K562 (cell line): ENCODE measurements at regions not wholly inside any gene's neighbourhood (a gene's known extent, or its start where the extent isn't known, plus 50 kb on each side); places are given as distances from the start of the nearest gene placed in this dataset.
"Not testable (repeated sequence)": the region's sequence is repeated elsewhere in the genome, so short reads cannot be mapped to it uniquely, and the experiment has no call there.

ENCODE experiments used
- CBX3 ChIP-seq, 2 experiments: IDR thresholded peaks; 1 replicate in 1 of 2; 2 replicates in 1 of 2; pipeline ENCODE4 v1.6.1; 2012; ENCODE audit warnings: inconsistent platforms in 2 of 2, low read length in 2 of 2, borderline replicate concordance in 1 of 2, control low read depth in 1 of 2
- MED1 ChIP-seq: sonication (generic); formaldehyde crosslinking; IDR thresholded peaks from 2 replicates; pipeline ENCODE4 v1.8.1; 2023; ENCODE audit warnings: missing genetic modification reagents, borderline replicate concordance
- TEAD2 ChIP-seq: fragments of 450-650 bp; IDR thresholded peaks from 2 replicates; pipeline ENCODE4 v1.6.1; 2016; ENCODE audit warnings: missing genetic modification characterization, control low read depth, missing compliant biosample characterization
- USF2 ChIP-seq: sonication (generic); formaldehyde crosslinking; IDR thresholded peaks from 2 replicates; pipeline ENCODE4 v1.5.0; 2020; ENCODE audit warnings: missing genetic modification reagents
- ZNF830 ChIP-seq: fragments of 250-450 bp; sonication (Bioruptor Pico); IDR thresholded peaks from 2 replicates; pipeline ENCODE4 v1.5.0; 2021; ENCODE audit warnings: mild to moderate bottlenecking
- TF ChIP-seq, protein P1 (sequence below), 2 experiments: fragments of 450-650 bp in 1 of 2; sonication (generic) in 1 of 2; formaldehyde crosslinking in 1 of 2; IDR thresholded peaks in 1 of 2; conservative IDR thresholded peaks in 1 of 2; 2 replicates each; pipeline versions ENCODE4 v1.6.1 to v1.8.1; 2016 to 2023; ENCODE audit warnings: mild to moderate bottlenecking in 2 of 2, moderate library complexity in 2 of 2, inconsistent platforms in 1 of 2, missing genetic modification reagents in 1 of 2
- TF ChIP-seq, protein P2 (sequence below): sonication (generic); formaldehyde crosslinking; IDR thresholded peaks from 2 replicates; pipeline ENCODE4 v1.9.0; 2022; ENCODE audit warnings: mild to moderate bottlenecking, missing genetic modification reagents
- TF ChIP-seq, protein P3 (sequence below), 3 experiments: IDR thresholded peaks in 2 of 3; conservative IDR thresholded peaks in 1 of 3; 2 replicates each; pipeline ENCODE4 v1.5.1; 2011 to 2012; ENCODE audit warnings: low read length in 3 of 3, mild to moderate bottlenecking in 3 of 3, control low read depth in 2 of 3, improper control_type of control experiment in 1 of 3, inconsistent platforms in 1 of 3, low read depth in 1 of 3, mixed read lengths in 1 of 3, moderate library complexity in 1 of 3; ENCODE audit not compliant: insufficient read depth in 2 of 3
- TF ChIP-seq, protein P4 (sequence below): fragments of 150-350 bp; IDR thresholded peaks from 2 replicates; pipeline ENCODE4 v1.6.1; 2014; ENCODE audit warnings: low read depth, mild to moderate bottlenecking, low read length, borderline replicate concordance

GRCh38 chrX:35548003-35548402, 250.1 kb upstream of the MAGEB16 start:
- not testable (repeated sequence) for TF ChIP-seq MED1 (CRISPR knock-in tag); USF2 (CRISPR knock-in tag); CBX3 (IDR thresholded peaks at IDR 0.05; ENCODE audit: borderline replicate concordance in 1 of 2, low read length in 2 of 2); TEAD2 (tag); ZNF830 (CRISPR knock-in tag)
- TF ChIP-seq, protein P1, sequence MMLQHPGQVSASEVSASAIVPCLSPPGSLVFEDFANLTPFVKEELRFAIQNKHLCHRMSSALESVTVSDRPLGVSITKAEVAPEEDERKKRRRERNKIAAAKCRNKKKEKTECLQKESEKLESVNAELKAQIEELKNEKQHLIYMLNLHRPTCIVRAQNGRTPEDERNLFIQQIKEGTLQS (IDR thresholded peaks at IDR 0.05), result not testable (repeated sequence)
- TF ChIP-seq, protein P1 (CRISPR knock-in tag; conservative IDR thresholded peaks at IDR 0.05), result not testable (repeated sequence)
- TF ChIP-seq, protein P2, sequence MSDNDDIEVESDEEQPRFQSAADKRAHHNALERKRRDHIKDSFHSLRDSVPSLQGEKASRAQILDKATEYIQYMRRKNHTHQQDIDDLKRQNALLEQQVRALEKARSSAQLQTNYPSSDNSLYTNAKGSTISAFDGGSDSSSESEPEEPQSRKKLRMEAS (CRISPR knock-in tag), result not testable (repeated sequence)
- TF ChIP-seq, protein P3, sequence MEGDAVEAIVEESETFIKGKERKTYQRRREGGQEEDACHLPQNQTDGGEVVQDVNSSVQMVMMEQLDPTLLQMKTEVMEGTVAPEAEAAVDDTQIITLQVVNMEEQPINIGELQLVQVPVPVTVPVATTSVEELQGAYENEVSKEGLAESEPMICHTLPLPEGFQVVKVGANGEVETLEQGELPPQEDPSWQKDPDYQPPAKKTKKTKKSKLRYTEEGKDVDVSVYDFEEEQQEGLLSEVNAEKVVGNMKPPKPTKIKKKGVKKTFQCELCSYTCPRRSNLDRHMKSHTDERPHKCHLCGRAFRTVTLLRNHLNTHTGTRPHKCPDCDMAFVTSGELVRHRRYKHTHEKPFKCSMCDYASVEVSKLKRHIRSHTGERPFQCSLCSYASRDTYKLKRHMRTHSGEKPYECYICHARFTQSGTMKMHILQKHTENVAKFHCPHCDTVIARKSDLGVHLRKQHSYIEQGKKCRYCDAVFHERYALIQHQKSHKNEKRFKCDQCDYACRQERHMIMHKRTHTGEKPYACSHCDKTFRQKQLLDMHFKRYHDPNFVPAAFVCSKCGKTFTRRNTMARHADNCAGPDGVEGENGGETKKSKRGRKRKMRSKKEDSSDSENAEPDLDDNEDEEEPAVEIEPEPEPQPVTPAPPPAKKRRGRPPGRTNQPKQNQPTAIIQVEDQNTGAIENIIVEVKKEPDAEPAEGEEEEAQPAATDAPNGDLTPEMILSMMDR (IDR thresholded peaks at IDR 0.05 in 2 of 3, conservative IDR thresholded peaks at IDR 0.05 in 1 of 3; ENCODE audit: insufficient read depth in 2 of 3, low read depth in 1 of 3, low read length in 3 of 3), result not testable (repeated sequence)
- TF ChIP-seq, protein P4, sequence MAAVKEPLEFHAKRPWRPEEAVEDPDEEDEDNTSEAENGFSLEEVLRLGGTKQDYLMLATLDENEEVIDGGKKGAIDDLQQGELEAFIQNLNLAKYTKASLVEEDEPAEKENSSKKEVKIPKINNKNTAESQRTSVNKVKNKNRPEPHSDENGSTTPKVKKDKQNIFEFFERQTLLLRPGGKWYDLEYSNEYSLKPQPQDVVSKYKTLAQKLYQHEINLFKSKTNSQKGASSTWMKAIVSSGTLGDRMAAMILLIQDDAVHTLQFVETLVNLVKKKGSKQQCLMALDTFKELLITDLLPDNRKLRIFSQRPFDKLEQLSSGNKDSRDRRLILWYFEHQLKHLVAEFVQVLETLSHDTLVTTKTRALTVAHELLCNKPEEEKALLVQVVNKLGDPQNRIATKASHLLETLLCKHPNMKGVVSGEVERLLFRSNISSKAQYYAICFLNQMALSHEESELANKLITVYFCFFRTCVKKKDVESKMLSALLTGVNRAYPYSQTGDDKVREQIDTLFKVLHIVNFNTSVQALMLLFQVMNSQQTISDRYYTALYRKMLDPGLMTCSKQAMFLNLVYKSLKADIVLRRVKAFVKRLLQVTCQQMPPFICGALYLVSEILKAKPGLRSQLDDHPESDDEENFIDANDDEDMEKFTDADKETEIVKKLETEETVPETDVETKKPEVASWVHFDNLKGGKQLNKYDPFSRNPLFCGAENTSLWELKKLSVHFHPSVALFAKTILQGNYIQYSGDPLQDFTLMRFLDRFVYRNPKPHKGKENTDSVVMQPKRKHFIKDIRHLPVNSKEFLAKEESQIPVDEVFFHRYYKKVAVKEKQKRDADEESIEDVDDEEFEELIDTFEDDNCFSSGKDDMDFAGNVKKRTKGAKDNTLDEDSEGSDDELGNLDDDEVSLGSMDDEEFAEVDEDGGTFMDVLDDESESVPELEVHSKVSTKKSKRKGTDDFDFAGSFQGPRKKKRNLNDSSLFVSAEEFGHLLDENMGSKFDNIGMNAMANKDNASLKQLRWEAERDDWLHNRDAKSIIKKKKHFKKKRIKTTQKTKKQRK, result not testable (repeated sequence)
